Ammon's horn (tissue), 1 donor: ENCODE measurements at regions not wholly inside any gene's neighbourhood (a gene's known extent, or its start where the extent isn't known, plus 50 kb on each side); places are given as distances from the start of the nearest gene placed in this dataset.

ENCODE experiments used
- DNase-seq: peaks from one replicate; pipeline ENCODE4 v3.0.0-alpha.2; 2016; ENCODE audit warnings: low spot score

- DNase-seq: no peak
Observed at GRCh38 chr16:50955311-50955710, 195.8 kb downstream of the SALL1 start.

- no peak for DNase-seq
Observed at GRCh38 chr16:50954469-50954868, 196.6 kb downstream of the SALL1 start.

GRCh38 chr16:50953290-50953689 lies 197.8 kb downstream of the SALL1 start:
- no peak for DNase-seq

- DNase-seq: no peak
Observed at GRCh38 chr16:50950955-50951354, 200.1 kb downstream of the SALL1 start.

GRCh38 chr16:50948268-50948930 lies 202.7 kb downstream of the SALL1 start:
- DNase-seq: no peak

GRCh38 chr16:50947826-50948225 lies 203.2 kb downstream of the SALL1 start:
- DNase-seq: no peak

- no peak for DNase-seq
Observed at GRCh38 chr16:50946606-50947005, 204.5 kb downstream of the SALL1 start.

GRCh38 chr16:50946098-50946497 lies 204.2 kb downstream of the CYLD start:
- DNase-seq: no peak

- no peak for DNase-seq
Observed at GRCh38 chr16:50945171-50945570, 203.3 kb downstream of the CYLD start.

GRCh38 chr16:50944436-50944835 lies 202.6 kb downstream of the CYLD start:
- DNase-seq: no peak

- no peak for DNase-seq
Observed at GRCh38 chr16:50944033-50944432, 202.1 kb downstream of the CYLD start.

- no peak for DNase-seq
Observed at GRCh38 chr16:50942143-50942542, 200.3 kb downstream of the CYLD start.

GRCh38 chr16:50941681-50942080 lies 199.8 kb downstream of the CYLD start:
- no peak for DNase-seq

- DNase-seq: no peak
Observed at GRCh38 chr16:50940275-50940854, 198.5 kb downstream of the CYLD start.

- no peak for DNase-seq
Observed at GRCh38 chr16:50939356-50939755, 197.5 kb downstream of the CYLD start.

- no peak for DNase-seq
Observed at GRCh38 chr16:50938932-50939331, 197.0 kb downstream of the CYLD start.

GRCh38 chr16:50933262-50933661 lies 191.4 kb downstream of the CYLD start:
- DNase-seq: no peak

- DNase-seq: no peak
Observed at GRCh38 chr16:50932348-50932935, 190.6 kb downstream of the CYLD start.

GRCh38 chr16:50928065-50928464 lies 186.2 kb downstream of the CYLD start:
- no peak for DNase-seq

- no peak for DNase-seq
Observed at GRCh38 chr16:50925758-50926357, 184.0 kb downstream of the CYLD start.

GRCh38 chr16:50924759-50925545 lies 183.1 kb downstream of the CYLD start:
- no peak for DNase-seq

GRCh38 chr16:50917950-50918703 lies 176.2 kb downstream of the CYLD start:
- DNase-seq: no peak
